ENCODE measurements at regions not wholly inside any gene's neighbourhood (a gene's known extent, or its start where the extent isn't known, plus 50 kb on each side); places are given as distances from the start of the nearest gene placed in this dataset.

DNA sequence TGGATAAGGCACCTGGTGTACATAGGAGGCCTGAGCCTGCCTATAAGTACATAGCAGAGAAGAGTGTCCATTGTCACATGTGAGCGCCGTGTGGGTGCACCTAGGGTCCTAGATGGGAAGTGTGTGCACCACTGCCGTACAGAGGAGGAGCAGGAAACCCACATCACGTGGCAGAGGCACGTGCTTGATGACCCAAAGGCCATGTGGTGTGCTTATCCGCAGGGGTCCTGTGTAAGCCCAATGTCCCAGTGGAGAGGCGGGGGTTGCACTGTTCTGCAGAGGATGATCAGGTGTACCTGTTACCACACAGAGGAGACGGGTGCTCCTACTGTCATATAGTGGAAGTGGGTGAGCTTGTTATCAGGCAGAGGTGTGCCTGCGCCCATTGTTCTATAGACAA is 354.1 kb upstream of the IRX2 start:
- TF ChIP-seq POLR2A (IDR thresholded peaks at IDR 0.05; ENCODE audit: borderline replicate concordance, extremely low read depth, insufficient read depth, insufficient read length), result no peak
- TF ChIP-seq, protein P1, sequence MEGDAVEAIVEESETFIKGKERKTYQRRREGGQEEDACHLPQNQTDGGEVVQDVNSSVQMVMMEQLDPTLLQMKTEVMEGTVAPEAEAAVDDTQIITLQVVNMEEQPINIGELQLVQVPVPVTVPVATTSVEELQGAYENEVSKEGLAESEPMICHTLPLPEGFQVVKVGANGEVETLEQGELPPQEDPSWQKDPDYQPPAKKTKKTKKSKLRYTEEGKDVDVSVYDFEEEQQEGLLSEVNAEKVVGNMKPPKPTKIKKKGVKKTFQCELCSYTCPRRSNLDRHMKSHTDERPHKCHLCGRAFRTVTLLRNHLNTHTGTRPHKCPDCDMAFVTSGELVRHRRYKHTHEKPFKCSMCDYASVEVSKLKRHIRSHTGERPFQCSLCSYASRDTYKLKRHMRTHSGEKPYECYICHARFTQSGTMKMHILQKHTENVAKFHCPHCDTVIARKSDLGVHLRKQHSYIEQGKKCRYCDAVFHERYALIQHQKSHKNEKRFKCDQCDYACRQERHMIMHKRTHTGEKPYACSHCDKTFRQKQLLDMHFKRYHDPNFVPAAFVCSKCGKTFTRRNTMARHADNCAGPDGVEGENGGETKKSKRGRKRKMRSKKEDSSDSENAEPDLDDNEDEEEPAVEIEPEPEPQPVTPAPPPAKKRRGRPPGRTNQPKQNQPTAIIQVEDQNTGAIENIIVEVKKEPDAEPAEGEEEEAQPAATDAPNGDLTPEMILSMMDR (IDR thresholded peaks at IDR 0.05 in 2 of 3, conservative IDR thresholded peaks at IDR 0.05 in 1 of 3; ENCODE audit: borderline replicate concordance in 1 of 3, insufficient read depth in 1 of 3, low read depth in 2 of 3, low read length in 2 of 3), result no peak
- no peak for TF ChIP-seq YY1 (IDR thresholded peaks at IDR 0.05; ENCODE audit: extremely low read depth, insufficient replicate concordance, low read depth, low read length)
- TF ChIP-seq, protein P2, sequence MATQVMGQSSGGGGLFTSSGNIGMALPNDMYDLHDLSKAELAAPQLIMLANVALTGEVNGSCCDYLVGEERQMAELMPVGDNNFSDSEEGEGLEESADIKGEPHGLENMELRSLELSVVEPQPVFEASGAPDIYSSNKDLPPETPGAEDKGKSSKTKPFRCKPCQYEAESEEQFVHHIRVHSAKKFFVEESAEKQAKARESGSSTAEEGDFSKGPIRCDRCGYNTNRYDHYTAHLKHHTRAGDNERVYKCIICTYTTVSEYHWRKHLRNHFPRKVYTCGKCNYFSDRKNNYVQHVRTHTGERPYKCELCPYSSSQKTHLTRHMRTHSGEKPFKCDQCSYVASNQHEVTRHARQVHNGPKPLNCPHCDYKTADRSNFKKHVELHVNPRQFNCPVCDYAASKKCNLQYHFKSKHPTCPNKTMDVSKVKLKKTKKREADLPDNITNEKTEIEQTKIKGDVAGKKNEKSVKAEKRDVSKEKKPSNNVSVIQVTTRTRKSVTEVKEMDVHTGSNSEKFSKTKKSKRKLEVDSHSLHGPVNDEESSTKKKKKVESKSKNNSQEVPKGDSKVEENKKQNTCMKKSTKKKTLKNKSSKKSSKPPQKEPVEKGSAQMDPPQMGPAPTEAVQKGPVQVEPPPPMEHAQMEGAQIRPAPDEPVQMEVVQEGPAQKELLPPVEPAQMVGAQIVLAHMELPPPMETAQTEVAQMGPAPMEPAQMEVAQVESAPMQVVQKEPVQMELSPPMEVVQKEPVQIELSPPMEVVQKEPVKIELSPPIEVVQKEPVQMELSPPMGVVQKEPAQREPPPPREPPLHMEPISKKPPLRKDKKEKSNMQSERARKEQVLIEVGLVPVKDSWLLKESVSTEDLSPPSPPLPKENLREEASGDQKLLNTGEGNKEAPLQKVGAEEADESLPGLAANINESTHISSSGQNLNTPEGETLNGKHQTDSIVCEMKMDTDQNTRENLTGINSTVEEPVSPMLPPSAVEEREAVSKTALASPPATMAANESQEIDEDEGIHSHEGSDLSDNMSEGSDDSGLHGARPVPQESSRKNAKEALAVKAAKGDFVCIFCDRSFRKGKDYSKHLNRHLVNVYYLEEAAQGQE (IDR thresholded peaks at IDR 0.05; ENCODE audit: low read depth), result no peak
- no peak for TF ChIP-seq EZH2phosphoT487 (IDR thresholded peaks at IDR 0.05; ENCODE audit: borderline replicate concordance)
- TF ChIP-seq, protein P3, sequence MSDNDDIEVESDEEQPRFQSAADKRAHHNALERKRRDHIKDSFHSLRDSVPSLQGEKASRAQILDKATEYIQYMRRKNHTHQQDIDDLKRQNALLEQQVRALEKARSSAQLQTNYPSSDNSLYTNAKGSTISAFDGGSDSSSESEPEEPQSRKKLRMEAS (IDR thresholded peaks at IDR 0.05), result no peak
- TF ChIP-seq ZNF274 (IDR thresholded peaks at IDR 0.05; ENCODE audit: low read depth, low read length), result no peak
- TF ChIP-seq RAD21 (IDR thresholded peaks at IDR 0.05; ENCODE audit: low read depth), result no peak
- TF ChIP-seq, protein P4, sequence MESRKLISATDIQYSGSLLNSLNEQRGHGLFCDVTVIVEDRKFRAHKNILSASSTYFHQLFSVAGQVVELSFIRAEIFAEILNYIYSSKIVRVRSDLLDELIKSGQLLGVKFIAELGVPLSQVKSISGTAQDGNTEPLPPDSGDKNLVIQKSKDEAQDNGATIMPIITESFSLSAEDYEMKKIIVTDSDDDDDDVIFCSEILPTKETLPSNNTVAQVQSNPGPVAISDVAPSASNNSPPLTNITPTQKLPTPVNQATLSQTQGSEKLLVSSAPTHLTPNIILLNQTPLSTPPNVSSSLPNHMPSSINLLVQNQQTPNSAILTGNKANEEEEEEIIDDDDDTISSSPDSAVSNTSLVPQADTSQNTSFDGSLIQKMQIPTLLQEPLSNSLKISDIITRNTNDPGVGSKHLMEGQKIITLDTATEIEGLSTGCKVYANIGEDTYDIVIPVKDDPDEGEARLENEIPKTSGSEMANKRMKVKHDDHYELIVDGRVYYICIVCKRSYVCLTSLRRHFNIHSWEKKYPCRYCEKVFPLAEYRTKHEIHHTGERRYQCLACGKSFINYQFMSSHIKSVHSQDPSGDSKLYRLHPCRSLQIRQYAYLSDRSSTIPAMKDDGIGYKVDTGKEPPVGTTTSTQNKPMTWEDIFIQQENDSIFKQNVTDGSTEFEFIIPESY (IDR thresholded peaks at IDR 0.05; ENCODE audit: extremely low read depth, insufficient replicate concordance, low read length), result no peak
- TF ChIP-seq SRF (IDR thresholded peaks at IDR 0.05; ENCODE audit: low read depth), result no peak
- no peak for TF ChIP-seq EGR1 (IDR thresholded peaks at IDR 0.05; ENCODE audit: low read depth)
